Kidney (tissue), 13 donors: ENCODE measurements at regions not wholly inside any gene's neighbourhood (a gene's known extent, or its start where the extent isn't known, plus 50 kb on each side); places are given as distances from the start of the nearest gene placed in this dataset.

Source experiments
- DNase-seq, 5 donors: peaks; one replicate each; pipeline ENCODE4 v3.0.0-alpha.2; 2013 to 2020
- FAIRE-seq: peaks from 2 replicates; lab custom pipeline; 2012; peaks lifted over from hg19 to GRCh38; lab: Jason Lieb, UNC
- H3K27ac ChIP-seq, 2 donors: one replicate each; pipeline ENCODE4 v1.7.0; 2013; ENCODE audit warnings: low read depth in 2 of 2, low read length in 2 of 2, inconsistent platforms in 1 of 2
- H3K27me3 ChIP-seq: one replicate; pipeline ENCODE4 v1.7.1; 2013; ENCODE audit warnings: low read length, inconsistent platforms; ENCODE audit not compliant: control insufficient read depth, insufficient read depth
- H3K36me3 ChIP-seq, 3 donors: one replicate each; pipeline versions ENCODE4 v1.7.0 to v1.7.1; 2013; ENCODE audit warnings: low read length in 3 of 3, control low read depth in 1 of 3, inconsistent platforms in 1 of 3; ENCODE audit not compliant: insufficient read depth in 3 of 3, control insufficient read depth in 2 of 3
- H3K4me1 ChIP-seq, 3 donors: one replicate each; pipeline versions ENCODE4 v1.7.0 to v1.7.1; 2013; ENCODE audit warnings: low read length in 3 of 3, inconsistent platforms in 1 of 3, low read depth in 1 of 3; ENCODE audit not compliant: control insufficient read depth in 2 of 3, insufficient read depth in 2 of 3
- H3K4me3 ChIP-seq, 3 donors: one replicate each; pipeline versions ENCODE4 v1.7.0 to v1.8.1; 2013; ENCODE audit warnings: low read length in 3 of 3, control low read depth in 1 of 3, inconsistent platforms in 1 of 3
- H3K9ac ChIP-seq, 3 donors: one replicate each; pipeline versions ENCODE4 v1.7.0 to v1.7.1; 2013; ENCODE audit warnings: low read length in 3 of 3, control low read depth in 1 of 3, inconsistent platforms in 1 of 3
- H3K9me3 ChIP-seq, 3 donors: one replicate each; pipeline versions ENCODE4 v1.7.0 to v1.7.1; 2013; ENCODE audit warnings: low read length in 3 of 3, control low read depth in 1 of 3, inconsistent platforms in 1 of 3; ENCODE audit not compliant: control insufficient read depth in 2 of 3, insufficient read depth in 1 of 3
- CTCF ChIP-seq: IDR thresholded peaks from 3 replicates; pipeline ENCODE4 v1.5.1; 2012; ENCODE audit warnings: mild to moderate bottlenecking, moderate library complexity, borderline replicate concordance; ENCODE audit not compliant: insufficient read depth; ENCODE audit errors: extremely low read depth
- intact Hi-C: fragments of 100-400 bp; cut with DNase I; formaldehyde crosslinking; loops from one replicate; pipeline ENCODE4 v1.11.1; 2022
- donor health status: control.
- donor health status: control.
- donor health status: control.
- donor health status: control.
- donor health status: control.
- donor health status: DM: yes; HTN: yes; CAD: no.
- donor health status: Normal renal cell carcinoma (clear cell type).

- Histone ChIP-seq H3K4me1 (no peaks in the 10 kb centered on the region), H3K27ac (no peak overlapping the region), H3K9me3 (no peaks in the 10 kb centered on the region), H3K4me3 (no peak overlapping the region), H3K36me3 (no peaks in the 10 kb centered on the region), H3K9ac (no peak overlapping the region), H3K27me3 (no peaks in the 10 kb centered on the region)
- intact Hi-C loops: no loop called here
- DNase-seq (no peak), FAIRE-seq (no peak)
- TF ChIP-seq CTCF: no peak
Measured at GRCh38 chr17:77636835-77637817, 321.4 kb upstream of the TNRC6C start.

- Histone ChIP-seq H3K4me1 (no peaks in the 10 kb centered on the region), H3K4me3 (no peak overlapping the region), H3K36me3 (no peaks in the 10 kb centered on the region), H3K27me3 (no peaks in the 10 kb centered on the region), H3K27ac (no peak overlapping the region), H3K9ac (no peak overlapping the region), H3K9me3 (no peaks in the 10 kb centered on the region)
- DNase-seq (peak in 2 of 5 donors; percentile 14 to 31), FAIRE-seq (no peak)
- TF ChIP-seq CTCF: no peak
- intact Hi-C loops: no loop called here
Measured at GRCh38 chr17:77637818-77638575, 320.5 kb upstream of the TNRC6C start.

- DNase-seq (peak in 1 of 5 donors; percentile 9), FAIRE-seq (no peak)
- intact Hi-C loops: no loop called here
- no peak for TF ChIP-seq CTCF
- Histone ChIP-seq H3K4me3 (no peak overlapping the region), H3K27me3 (no peaks in the 10 kb centered on the region), H3K9ac (no peak overlapping the region), H3K27ac (no peak overlapping the region), H3K9me3 (no peaks in the 10 kb centered on the region), H3K4me1 (no peaks in the 10 kb centered on the region), H3K36me3 (no peaks in the 10 kb centered on the region)
Measured at GRCh38 chr17:77640252-77640651, 318.3 kb upstream of the TNRC6C start.
